ENCODE measurements at regions not wholly inside any gene's neighbourhood (a gene's known extent, or its start where the extent isn't known, plus 50 kb on each side); places are given as distances from the start of the nearest gene placed in this dataset.
"Not testable (repeated sequence)": the region's sequence is repeated elsewhere in the genome, so short reads cannot be mapped to it uniquely, and the experiment has no call there.

DNA sequence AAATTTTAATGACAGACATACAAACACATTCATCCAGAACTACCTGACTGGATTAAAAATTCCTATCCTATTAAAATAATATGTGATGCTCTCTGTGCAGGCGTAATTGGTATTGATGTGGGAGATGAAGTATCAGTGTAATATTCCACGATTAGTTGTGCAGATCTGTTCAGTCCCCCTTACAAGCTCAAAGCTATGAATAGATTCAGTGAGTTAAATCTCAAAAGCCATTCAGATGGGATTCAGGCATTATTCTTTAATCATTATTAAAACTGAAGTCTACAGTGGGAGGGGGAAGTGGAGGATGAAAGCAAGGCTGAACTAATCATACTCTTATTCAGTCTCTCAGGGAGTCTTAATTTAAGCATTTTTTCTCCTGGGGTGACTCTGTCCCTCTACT, 855.8 kb downstream of the EFNA5 start:
- no peak for DNase-seq (ENCODE audit: extremely low read depth in 1 of 11, low read depth in 9 of 11, low spot score in 4 of 11)

GRCh38 chr5:106801554-106801953, 869.2 kb downstream of the EFNA5 start:
- no peak for DNase-seq (ENCODE audit: extremely low read depth in 1 of 11, low read depth in 9 of 11, low spot score in 4 of 11)

DNA sequence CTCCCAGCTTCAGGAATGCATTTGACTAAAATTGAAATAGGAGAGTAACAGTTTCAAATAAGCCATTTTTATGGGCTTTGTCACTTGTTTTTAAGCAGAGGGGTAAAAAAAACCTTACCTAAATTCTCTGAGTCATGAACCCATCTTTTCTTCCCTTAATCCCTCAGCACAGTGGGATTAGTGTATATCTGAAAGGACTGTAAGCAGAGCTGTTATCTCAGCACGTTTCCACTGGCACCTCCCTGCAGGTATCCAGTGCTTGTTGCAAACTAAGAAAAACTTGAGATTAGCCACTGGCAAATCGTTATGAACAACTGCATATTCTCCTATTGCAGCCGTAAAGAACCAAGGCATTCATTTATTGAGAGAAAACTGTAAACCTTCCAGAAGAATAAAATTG, 872.7 kb downstream of the EFNA5 start:
- no peak for DNase-seq (ENCODE audit: extremely low read depth in 1 of 11, low read depth in 9 of 11, low spot score in 4 of 11)

- DNase-seq (ENCODE audit: extremely low read depth in 1 of 11, low read depth in 9 of 11, low spot score in 4 of 11) = peak in 4 of 11 donors; percentile 0 to 6 (median 4)
Observed at GRCh38 chr5:106796081-106796480, 874.7 kb downstream of the EFNA5 start.

DNA sequence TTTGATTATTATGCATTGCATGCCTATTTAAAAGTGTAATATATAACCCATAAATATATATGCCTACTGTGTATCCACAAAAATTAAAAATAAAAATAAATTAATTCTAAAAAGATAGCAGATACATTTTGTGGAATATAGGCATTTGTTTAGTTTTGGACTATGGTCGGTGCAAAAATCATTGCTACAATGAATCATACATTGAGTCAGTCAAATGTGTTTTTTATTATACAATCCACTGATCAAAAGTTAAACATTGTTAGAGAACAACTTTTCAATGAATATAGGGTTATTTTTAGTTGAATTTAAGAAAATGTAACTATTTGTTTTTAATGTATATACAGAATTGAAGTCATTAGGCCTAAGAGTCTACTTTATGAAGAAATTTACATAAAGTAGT, 885.9 kb downstream of the EFNA5 start:
- DNase-seq (ENCODE audit: extremely low read depth in 1 of 11, low read depth in 9 of 11, low spot score in 4 of 11) = no peak

DNA sequence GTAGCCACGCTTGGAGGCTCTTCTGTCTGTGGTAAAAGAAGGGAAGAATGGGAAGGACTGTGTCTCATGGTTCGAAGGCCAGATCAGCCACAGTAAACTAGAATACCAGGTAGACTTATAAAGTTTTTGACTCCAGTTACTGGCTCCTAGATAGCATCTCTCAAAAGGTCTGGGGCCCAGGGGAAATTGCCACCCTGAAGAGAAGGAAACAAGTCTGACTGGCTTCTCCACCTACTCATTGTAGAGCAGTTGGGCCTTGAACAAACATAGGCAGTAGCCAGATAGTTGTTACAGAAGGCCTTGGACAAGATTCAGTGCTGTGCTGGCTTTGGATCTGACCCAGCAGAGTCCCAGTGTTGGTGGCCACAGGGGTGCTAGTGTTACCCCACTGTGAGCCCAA, 890.4 kb downstream of the EFNA5 start:
- no peak for DNase-seq (ENCODE audit: extremely low read depth in 1 of 11, low read depth in 9 of 11, low spot score in 4 of 11)

DNA sequence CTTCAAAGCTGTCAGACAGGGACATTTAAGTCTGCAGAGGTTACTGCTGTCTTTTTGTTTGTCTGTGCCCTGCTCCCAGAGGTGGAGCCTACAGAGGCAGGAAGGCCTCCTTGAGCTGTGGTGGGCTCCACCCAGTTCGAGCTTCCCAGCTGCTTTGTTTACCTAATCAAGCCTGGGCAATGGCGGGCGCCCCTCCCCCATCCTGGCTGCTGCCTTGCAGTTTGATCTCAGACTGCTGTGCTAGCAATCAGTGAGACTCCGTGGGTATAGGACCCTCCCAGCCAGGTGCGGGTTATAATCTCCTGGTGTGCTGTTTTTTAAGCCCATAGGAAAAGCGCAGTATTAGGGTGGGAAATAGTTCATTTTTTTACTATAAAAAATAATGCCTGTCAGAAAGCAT, 894.2 kb downstream of the EFNA5 start:
- not testable (repeated sequence) for DNase-seq (ENCODE audit: extremely low read depth in 1 of 11, low read depth in 9 of 11, low spot score in 4 of 11)

- no peak for DNase-seq (ENCODE audit: extremely low read depth in 1 of 11, low read depth in 9 of 11, low spot score in 4 of 11)
Observed at GRCh38 chr5:106768392-106768791, 902.3 kb downstream of the EFNA5 start.

GRCh38 chr5:106766916-106767315, 903.8 kb downstream of the EFNA5 start:
- DNase-seq (ENCODE audit: extremely low read depth in 1 of 11, low read depth in 9 of 11, low spot score in 4 of 11) = peak in 1 of 11 donors; percentile 4

DNA sequence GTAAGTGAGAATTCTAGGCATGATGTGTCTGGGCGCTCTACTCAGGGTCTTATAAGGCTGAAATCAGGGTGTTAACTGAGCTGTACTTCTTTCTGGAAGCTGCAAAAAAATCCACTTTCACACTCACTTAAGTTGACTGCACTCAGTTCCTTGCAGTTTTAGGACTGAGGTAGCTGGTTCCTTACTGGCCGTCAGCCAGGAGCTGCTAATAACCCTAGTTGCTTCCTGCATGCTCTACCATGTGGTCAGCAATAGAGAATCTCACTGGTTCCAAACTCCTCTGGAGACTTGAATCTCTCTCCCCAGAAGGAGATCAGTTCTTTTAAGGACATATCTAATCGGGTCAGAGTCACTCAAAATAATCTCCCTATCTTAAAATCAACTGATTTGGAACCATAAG, 911.2 kb downstream of the EFNA5 start:
- no peak for DNase-seq (ENCODE audit: extremely low read depth in 1 of 11, low read depth in 9 of 11, low spot score in 4 of 11)

GRCh38 chr5:106759152-106759551, 911.6 kb downstream of the EFNA5 start:
- no peak for DNase-seq (ENCODE audit: extremely low read depth in 1 of 11, low read depth in 9 of 11, low spot score in 4 of 11)

GRCh38 chr5:106757672-106758071, 913.1 kb downstream of the EFNA5 start:
- no peak for DNase-seq (ENCODE audit: extremely low read depth in 1 of 11, low read depth in 9 of 11, low spot score in 4 of 11)

GRCh38 chr5:106755789-106756188, 914.9 kb downstream of the EFNA5 start:
- DNase-seq (ENCODE audit: extremely low read depth in 1 of 11, low read depth in 9 of 11, low spot score in 4 of 11) = no peak

GRCh38 chr5:106755066-106755465, 915.7 kb downstream of the EFNA5 start:
- no peak for DNase-seq (ENCODE audit: extremely low read depth in 1 of 11, low read depth in 9 of 11, low spot score in 4 of 11)

- no peak for DNase-seq (ENCODE audit: extremely low read depth in 1 of 11, low read depth in 9 of 11, low spot score in 4 of 11)
Observed at GRCh38 chr5:106749826-106750225, 920.9 kb downstream of the EFNA5 start.

GRCh38 chr5:106739127-106739526, 931.6 kb downstream of the EFNA5 start:
- no peak for DNase-seq (ENCODE audit: extremely low read depth in 1 of 11, low read depth in 9 of 11, low spot score in 4 of 11)

GRCh38 chr5:106737111-106737510, 933.6 kb downstream of the EFNA5 start:
- no peak for DNase-seq (ENCODE audit: extremely low read depth in 1 of 11, low read depth in 9 of 11, low spot score in 4 of 11)

- DNase-seq (ENCODE audit: extremely low read depth in 1 of 11, low read depth in 9 of 11, low spot score in 4 of 11) = no peak
Observed at GRCh38 chr5:106732624-106733023, 938.1 kb downstream of the EFNA5 start.

DNA sequence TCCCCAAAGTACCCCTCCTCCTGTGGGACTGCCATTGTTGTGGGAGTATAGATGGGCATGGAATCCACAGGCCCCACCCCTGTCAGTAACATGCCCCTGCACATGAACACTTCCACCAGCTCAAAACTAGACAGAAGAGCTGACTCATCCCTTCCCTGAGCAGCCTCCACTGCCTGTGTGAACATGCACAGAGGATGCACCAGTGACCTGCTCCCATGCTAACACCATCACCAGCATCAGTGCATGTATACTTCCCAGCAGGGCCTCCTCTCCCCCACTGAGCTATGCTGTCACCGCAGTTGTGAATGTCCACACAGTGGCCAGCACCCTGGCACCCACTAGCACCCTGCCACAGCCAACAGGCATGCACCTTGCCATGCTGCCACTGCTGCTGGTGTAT, 939.8 kb downstream of the EFNA5 start:
- DNase-seq (ENCODE audit: extremely low read depth in 1 of 11, low read depth in 9 of 11, low spot score in 4 of 11) = no peak

DNA sequence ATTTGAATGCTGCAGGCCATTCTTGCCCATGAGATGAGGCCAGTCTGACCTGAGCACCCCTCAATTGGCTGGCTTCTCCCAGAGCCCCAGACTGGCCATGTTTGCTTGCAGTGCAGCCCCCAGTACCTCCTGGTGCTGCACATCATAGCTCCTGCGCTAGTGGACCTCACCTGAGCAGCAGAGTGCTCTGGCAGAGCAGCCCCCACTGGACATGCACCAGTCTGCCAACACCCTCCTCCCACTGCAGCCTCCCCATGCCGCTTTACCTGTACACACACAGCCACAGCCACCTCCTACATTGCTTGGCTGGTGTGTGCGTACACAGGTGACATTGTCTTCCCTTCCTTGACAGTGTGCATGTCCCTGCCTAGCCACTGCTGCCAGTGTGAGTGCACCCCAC, 940.2 kb downstream of the EFNA5 start:
- no peak for DNase-seq (ENCODE audit: extremely low read depth in 1 of 11, low read depth in 9 of 11, low spot score in 4 of 11)

GRCh38 chr5:106728208-106728607, 942.5 kb downstream of the EFNA5 start:
- DNase-seq (ENCODE audit: extremely low read depth in 1 of 11, low read depth in 9 of 11, low spot score in 4 of 11) = no peak

DNA sequence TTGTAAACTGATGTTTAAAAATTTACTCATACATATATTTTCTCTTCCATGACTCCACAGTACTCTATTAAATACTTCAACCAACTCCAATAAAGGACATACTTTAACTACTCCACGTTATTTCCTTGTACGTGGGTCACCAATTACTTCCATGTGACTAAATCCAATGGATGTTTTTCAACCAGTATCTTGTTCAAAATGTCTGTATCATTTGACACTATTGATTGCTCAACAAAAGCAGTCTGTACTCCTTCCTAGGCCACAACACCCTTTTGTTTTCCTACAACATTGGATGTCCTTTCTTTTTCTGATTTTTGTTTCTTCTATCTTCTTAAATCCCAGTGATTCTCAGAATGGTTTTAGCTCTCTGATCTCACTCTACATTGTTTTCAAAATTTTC, 943.7 kb downstream of the EFNA5 start:
- no peak for DNase-seq (ENCODE audit: extremely low read depth in 1 of 11, low read depth in 9 of 11, low spot score in 4 of 11)
